GM19397 (cell line): ENCODE measurements at regions not wholly inside any gene's neighbourhood (a gene's known extent, or its start where the extent isn't known, plus 50 kb on each side); places are given as distances from the start of the nearest gene placed in this dataset.

ENCODE experiments used
- ATAC-seq: cut with Tn5 transposase; IDR thresholded peaks from one replicate; pipeline ENCODE4 v1.9.1; 2021; ENCODE audit warnings: mild to moderate bottlenecking, moderate library complexity; ENCODE audit not compliant: unreplicated experiment

- ATAC-seq = no peak
These were observed 251.7 kb downstream of the FZD1 start for GRCh38 chr7:91515961-91516360.

GRCh38 chr7:91517201-91517785 lies 253.1 kb downstream of the FZD1 start:
- no peak for ATAC-seq

DNA sequence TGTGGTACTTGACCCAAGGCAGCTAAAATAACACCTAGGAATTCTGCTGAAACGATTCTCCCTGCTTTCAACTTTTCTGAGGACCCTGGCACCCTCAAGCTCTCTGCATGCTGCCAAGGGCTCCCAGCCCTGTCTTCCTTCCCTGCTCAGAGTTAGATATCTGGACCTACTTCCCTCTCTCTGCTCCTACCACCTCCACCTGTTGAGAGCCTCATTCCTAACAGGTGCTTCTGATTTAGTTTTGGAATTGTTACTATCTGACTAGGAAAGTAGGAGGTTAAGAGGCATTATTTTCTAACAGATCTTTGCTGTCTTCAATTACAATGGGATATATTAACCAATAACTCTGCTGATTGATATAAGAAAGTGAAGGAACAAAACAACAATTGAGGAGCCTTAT lies 253.8 kb downstream of the FZD1 start:
- ATAC-seq = no peak

DNA sequence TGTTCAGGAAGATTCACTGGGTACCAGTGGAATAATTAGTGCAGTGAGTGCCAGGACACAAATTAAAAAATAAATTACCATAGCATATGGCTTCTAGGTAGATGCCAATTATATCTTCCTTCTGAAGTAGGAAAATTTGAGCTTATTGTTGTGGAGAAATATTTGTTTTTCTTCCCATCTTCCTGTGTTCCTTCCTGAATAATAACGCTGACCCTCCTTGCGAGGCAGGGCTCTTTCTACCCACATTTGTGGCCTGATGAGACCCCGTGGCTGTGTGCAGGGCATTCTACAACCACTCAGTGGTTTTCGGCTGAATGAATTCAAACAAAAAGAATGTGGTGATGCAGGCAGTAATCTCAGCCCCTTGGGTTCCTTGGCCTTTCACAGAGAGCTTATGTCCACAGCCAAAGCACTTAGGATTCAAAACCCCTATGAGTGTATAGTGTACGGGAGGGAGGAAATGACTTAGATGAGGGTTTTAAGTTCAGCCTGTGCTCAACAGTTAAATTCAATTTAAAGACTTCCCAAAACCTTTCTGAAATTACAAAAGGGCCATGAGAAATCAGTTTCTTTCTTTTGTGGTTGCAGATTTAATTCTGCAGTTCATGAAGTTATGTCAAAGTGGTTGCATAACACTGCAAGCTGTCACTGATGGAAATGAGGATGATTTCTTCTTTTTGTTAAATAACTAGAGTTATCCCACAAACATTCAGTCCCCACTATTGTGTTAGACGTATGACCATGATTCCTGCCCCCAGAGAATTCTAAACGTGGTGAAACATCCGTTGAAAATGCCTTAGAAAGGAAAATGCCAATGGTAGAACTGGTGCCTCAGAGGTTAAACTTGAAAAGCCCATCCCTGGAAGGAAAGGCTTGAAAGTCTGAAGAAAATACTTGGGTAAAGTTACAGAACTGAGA lies 255.3 kb downstream of the FZD1 start:
- ATAC-seq = no peak

DNA sequence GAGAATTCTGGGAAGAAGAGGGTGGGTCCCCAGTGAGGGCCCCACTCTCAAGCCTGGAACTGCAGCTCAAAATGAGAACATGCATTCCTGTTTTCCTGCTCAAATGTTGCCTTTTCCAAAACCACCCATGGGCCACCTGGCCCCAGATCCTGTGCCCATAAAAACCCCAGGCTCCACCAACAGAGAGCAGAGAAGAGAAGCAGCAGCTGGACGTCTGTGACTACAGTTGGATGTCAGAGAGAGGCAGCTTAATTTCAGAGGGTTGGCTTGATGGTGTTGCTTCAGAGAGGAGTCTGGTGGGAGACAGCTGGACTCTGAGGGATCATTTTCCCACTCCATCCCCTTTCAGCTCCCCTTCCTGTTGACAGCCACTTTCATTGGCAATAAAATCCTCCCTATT lies 256.4 kb downstream of the FZD1 start:
- ATAC-seq = no peak

DNA sequence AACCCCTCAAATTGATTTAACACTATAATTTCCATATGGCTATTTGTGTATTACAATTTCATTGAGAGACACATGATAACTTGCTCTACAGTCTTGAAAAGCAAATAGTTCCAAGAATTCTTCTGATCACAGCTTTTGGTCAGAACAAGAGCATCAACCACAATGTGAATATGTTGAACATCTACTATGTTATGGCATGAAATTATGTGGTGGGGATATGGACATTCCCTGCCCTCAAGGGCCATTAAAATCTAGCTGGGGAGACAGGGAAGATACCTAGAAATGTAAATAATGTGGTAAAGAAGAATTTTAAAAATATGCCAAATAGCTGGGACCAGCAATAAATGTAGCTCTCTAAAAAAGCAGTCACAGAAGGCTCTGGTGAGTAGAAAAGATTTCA lies 262.2 kb downstream of the FZD1 start:
- no peak for ATAC-seq

DNA sequence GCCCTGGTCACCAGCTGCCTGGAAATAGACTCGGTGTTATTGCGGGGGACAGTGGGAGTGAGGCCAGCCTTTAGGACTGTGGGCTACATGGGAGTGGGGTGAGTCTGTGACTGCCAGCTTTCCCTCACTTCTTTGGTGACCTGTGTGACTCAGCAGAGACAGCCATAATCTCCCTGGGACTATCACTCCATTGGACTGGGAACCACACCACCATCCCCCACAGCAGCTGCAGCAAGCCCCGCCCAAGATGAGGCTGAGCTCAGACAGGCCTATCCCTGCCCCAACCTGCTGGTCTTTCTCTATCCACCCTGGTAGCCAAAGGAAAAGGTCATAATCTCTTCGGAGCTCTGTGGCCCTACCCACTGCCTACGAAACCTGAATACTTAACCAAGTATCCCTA lies 263.2 kb downstream of the FZD1 start:
- no peak for ATAC-seq

DNA sequence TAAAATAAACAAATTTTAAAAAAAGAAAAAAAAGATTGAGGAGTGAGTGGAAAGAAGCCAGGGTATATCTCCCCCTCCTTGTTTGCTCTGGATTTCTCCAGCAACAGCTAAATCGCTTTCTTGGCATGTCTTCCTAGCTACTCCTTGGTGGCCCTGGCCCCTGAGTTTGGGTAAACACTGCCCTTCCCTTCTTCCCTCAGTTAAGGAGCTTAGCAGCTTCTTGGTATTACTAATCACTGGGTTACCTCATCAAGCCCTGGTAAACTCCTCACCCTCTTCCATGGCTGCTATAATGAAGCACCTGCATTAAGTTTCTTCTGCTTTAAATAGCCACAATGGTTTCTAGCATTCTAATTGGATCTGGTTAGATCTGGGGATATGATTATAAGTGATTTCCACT lies 269.8 kb downstream of the FZD1 start:
- no peak for ATAC-seq

DNA sequence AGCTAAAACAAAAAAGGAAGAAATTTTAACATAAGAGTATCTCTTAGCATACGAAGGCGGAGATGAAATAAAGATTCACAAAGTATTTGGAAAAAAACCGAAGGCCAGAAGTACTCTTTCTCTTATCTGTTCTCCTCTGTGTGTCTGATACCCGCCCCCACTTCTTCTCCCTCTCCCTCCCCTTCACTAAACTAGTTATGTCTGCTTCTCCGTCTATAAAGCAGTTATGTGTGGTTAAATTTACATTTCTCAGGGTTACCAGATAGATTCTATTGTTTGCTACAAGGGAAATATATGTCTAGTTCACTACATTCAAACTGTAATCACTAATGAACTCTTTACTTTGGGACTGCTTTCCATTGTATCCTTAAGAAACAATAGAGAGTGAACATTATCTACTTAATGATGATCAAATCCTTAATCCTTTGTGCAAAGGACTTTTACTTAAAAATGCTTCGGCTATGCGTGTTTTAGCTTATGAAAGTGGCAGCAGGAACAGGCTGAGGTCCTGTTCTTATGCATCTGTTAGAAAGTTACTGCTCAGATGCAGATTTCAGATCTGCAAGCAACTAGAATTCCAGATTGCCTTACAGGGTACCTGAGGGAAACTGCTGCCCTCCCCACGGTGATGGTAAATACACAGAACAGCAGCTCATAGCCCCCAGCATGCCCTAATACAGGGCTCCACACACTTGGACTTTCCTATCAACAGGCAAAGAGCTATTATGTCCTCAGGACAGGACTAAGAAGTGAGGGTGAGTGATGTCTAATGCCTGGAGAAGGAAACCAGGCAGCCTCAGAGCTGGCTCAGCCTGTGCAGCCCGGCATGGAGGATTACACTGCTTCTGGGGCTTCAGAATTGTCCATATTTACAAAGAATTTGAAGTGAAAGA lies 273.3 kb downstream of the FZD1 start:
- ATAC-seq = no peak

DNA sequence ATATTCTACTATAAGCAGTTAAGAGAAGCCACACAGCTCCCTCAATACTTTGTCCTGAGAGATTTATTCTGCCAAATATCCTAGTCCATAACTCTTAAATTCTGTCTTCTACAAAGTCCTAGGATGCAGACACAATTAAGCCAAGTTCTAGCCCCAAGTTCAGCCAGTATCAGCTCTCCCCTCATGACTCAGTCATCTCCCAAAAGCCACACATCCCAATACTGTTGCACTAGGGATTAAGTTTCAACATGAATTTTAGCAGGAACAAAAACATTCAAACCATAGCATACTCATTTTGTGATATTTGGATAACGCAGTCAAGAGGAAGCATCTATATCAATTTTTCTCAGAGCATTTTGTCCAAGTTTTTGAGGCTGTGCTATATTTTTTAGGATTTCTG lies 277.4 kb downstream of the FZD1 start:
- ATAC-seq = no peak

GRCh38 chr7:91543646-91544045 lies 279.4 kb downstream of the FZD1 start:
- ATAC-seq = no peak

GRCh38 chr7:91549878-91550277 lies 285.6 kb downstream of the FZD1 start:
- ATAC-seq = no peak

- ATAC-seq = no peak
These were observed 286.7 kb downstream of the FZD1 start for GRCh38 chr7:91550931-91551330.

DNA sequence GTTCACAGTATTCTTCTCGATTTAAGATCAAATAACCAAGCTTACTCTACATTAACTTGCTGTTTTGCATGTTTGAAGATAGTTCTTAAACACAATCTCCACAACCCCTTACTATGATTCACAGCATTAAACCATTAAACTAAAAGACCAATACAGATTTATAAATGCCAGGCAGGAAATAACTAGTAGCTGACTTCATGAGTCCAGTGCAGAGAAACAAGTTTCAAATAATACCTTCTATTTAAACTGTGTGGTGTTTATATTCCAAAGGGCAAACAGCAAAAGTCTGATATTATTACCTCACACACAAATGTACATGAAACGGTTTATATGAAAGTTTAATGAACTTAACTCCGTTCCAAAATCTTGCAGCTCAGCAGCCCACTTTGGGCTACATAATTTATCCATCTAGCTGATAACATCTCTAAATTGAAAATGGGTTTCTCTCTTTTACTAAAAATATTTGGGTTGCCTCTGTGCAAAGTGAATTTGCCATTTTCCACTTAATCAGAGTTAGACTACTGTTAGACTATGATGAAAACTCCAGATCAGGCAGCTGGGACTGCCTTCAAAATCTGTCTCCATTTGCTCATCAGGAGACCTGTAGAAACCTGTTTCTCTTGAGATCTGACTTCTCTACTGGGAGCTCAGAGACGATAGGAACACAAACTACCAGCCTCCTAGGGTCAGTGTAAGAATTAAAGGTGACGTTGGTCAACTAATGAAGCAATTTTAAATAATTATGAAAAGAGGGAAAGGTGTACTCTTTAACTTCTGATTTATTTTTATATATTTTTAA lies 287.3 kb downstream of the FZD1 start:
- no peak for ATAC-seq

DNA sequence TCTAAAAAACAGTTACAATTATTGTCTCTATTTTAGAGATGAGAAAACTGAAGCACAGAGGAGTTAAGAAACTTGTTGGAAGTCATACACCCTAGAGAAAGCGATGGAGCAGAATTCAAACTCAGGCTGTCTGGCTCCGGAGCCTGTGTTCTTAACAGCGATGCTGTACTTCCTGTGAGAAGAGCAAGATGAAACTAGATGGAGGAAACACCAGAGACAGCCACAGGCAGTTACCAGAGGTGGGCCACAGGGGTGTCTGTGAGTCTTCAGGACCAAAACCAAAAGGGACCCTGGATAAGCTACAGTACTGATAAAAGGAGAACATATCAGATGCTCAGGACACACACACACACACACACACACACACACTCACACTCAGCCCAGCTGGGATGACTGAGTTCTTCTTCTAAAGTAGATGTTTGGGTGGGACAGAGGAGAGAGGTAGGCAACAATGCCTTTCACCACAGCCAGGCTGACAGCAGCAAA lies 289.2 kb downstream of the FZD1 start:
- no peak for ATAC-seq

- ATAC-seq = no peak
These were observed 290.6 kb downstream of the FZD1 start for GRCh38 chr7:91554883-91555282.

DNA sequence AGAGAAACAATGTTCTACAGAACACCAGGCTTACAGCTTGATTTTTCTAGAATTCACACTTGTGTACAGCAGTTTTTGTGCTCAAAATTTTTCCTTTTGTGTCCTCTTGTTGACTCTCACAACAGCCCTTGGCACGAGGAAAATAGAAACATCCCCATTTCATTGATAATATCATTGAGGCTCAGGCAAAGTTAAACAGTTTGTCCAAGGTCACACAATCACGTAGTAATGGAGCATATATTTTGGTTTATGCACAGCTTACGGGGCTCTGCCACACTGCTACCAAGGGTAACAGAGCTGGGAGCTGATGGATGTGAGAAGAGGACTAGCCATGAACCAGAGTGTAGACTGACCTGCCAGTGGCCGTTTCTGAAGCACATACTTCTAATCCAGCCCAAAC lies 292.0 kb downstream of the FZD1 start:
- ATAC-seq = no peak

- ATAC-seq = no peak
These were observed 292.9 kb downstream of the FZD1 start for GRCh38 chr7:91556956-91557650.

DNA sequence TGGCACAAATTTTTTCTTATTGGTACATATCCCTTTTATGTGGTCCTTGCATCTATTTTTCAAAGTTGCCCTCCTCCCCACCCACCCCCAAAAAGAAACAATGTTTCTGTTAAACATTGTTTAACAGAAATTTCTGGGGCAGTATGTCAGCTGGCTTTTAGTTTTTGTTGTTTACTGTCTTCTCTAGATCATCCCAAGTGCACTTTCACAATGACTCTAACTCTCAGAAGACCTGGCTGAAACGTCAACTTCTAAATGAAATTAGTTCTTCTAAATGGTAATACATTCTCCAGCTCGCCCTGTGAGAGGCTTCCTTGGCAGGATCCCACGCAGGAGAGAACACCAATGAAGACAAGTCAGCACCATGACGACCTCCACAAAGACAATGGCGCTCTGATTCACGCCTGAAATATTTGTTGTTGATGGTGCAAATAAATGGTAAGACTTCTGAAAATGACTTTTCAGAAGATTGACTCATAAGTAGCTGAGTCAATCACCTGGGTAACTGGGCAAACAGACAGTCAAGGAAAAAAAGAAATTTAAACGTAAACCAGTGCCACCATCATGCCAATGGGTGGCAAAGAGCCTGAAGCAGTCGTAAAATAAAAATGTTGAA lies 293.7 kb downstream of the FZD1 start:
- peak; percentile 64 for ATAC-seq

DNA sequence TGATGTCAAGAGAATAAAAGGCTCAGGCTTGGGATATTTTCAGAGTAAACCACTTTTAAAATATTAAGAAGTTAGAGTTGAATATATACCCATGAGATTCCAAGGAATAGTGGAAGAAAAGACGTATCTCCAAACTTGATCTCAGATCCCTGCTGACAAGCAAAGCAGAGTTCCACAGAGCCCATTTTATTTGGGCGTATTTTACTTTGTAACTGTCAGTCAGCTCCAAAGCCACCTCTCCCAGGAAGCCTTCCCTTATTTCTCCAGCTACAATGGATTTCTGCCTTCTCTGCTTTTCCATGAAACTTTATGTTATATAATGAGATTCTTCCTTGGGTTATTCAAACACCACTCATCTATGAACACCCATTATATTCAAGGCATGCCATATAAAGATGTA lies 295.7 kb downstream of the FZD1 start:
- no peak for ATAC-seq
